ENCODE measurements at regions not wholly inside any gene's neighbourhood (a gene's known extent, or its start where the extent isn't known, plus 50 kb on each side); places are given as distances from the start of the nearest gene placed in this dataset.
"Not testable (repeated sequence)": the region's sequence is repeated elsewhere in the genome, so short reads cannot be mapped to it uniquely, and the experiment has no call there.

DNA sequence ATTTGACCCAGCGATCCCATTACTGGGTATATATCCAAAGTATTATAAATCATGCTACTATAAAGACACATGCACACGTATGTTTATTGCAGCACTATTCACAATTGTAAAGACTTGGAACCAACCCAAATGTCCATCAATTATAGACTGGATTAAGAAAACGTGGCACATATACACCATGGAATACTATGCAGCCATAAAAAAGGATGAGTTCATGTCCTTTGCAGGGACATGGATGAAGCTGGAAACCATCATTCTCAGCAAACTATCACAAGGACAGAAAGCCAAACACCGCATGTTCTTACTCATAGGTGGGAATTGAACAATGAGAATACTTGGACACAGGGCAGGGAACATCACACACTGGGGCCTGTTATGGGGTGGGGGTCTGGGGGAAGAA is 317.8 kb downstream of the TSHZ3 start:
- TF ChIP-seq, protein P1, sequence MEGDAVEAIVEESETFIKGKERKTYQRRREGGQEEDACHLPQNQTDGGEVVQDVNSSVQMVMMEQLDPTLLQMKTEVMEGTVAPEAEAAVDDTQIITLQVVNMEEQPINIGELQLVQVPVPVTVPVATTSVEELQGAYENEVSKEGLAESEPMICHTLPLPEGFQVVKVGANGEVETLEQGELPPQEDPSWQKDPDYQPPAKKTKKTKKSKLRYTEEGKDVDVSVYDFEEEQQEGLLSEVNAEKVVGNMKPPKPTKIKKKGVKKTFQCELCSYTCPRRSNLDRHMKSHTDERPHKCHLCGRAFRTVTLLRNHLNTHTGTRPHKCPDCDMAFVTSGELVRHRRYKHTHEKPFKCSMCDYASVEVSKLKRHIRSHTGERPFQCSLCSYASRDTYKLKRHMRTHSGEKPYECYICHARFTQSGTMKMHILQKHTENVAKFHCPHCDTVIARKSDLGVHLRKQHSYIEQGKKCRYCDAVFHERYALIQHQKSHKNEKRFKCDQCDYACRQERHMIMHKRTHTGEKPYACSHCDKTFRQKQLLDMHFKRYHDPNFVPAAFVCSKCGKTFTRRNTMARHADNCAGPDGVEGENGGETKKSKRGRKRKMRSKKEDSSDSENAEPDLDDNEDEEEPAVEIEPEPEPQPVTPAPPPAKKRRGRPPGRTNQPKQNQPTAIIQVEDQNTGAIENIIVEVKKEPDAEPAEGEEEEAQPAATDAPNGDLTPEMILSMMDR (IDR thresholded peaks at IDR 0.05): not testable (repeated sequence)
- not testable (repeated sequence) for TF ChIP-seq POLR2A (IDR thresholded peaks at IDR 0.05)
